Esophagus muscularis mucosa (tissue), 4 donors: ENCODE measurements at regions not wholly inside any gene's neighbourhood (a gene's known extent, or its start where the extent isn't known, plus 50 kb on each side); places are given as distances from the start of the nearest gene placed in this dataset.

ENCODE experiments used
- DNase-seq: peaks from one replicate; pipeline ENCODE4 v3.0.0-alpha.2; 2017; ENCODE audit errors: extremely low spot score
- H3K27ac ChIP-seq, 4 donors: fragments of 200-600 bp; sonication (generic); replicated peaks in 1 of 4; 1 replicate in 3 of 4; 2 replicates in 1 of 4; pipeline ENCODE4 v1.5.1; 2016 to 2019; ENCODE audit warnings: mild to moderate bottlenecking in 1 of 4
- H3K27me3 ChIP-seq, 4 donors: fragments of 200-600 bp; sonication (generic); one replicate each; pipeline versions ENCODE4 v1.5.1 to v1.6.0; 2016 to 2019
- H3K36me3 ChIP-seq, 4 donors: fragments of 200-600 bp; sonication (generic); one replicate each; pipeline ENCODE4 v1.5.1; 2016 to 2019
- H3K4me1 ChIP-seq, 4 donors: fragments of 200-600 bp; sonication (generic); one replicate each; pipeline ENCODE4 v1.5.1; 2016 to 2019
- H3K4me3 ChIP-seq, 4 donors: fragments of 200-600 bp; sonication (generic); 1 replicate in 2 of 4; 2 replicates in 2 of 4; pipeline ENCODE4 v1.5.1; 2016 to 2019; ENCODE audit warnings: mild to moderate bottlenecking in 4 of 4, moderate library complexity in 1 of 4
- H3K9me3 ChIP-seq, 4 donors: fragments of 200-600 bp; sonication (generic); 1 replicate in 3 of 4; 2 replicates in 1 of 4; pipeline ENCODE4 v1.5.1; 2016 to 2019
- EP300 ChIP-seq: sonication (generic); formaldehyde crosslinking; IDR thresholded peaks from one replicate; pipeline ENCODE4 v1.6.1; 2017; ENCODE audit warnings: antibody characterized with exemption
- POLR2A ChIP-seq: fragments of 450-650 bp; IDR thresholded peaks from one replicate; pipeline ENCODE4 v1.6.1; 2017; ENCODE audit warnings: antibody characterized with exemption, moderate library complexity, mild to moderate bottlenecking, low read depth
- POLR2AphosphoS5 ChIP-seq, 2 donors: sonication (generic); formaldehyde crosslinking; IDR thresholded peaks; one replicate each; pipeline ENCODE4 v1.6.1; 2017; ENCODE audit warnings: antibody characterized with exemption in 2 of 2
- WGBS: methylation state at CpG from one replicate; pipeline ENCODE4 v1.1.5; 2018; 5-methylcytosine and 5-hydroxymethylcytosine counted together
- intact Hi-C: fragments of 100-400 bp; cut with DNase I; formaldehyde crosslinking; loops from one replicate; pipeline ENCODE4 v1.15.1; 2023
- TF ChIP-seq, protein P1 (sequence below), 3 experiments: fragments of 200-600 bp in 2 of 3; fragments of 450-650 bp in 1 of 3; sonication (generic) in 2 of 3; IDR thresholded peaks; one replicate each; pipeline ENCODE4 v1.5.1; 2017 to 2019; ENCODE audit warnings: antibody characterized with exemption in 3 of 3, mild to moderate bottlenecking in 2 of 3, moderate library complexity in 1 of 3

DNA sequence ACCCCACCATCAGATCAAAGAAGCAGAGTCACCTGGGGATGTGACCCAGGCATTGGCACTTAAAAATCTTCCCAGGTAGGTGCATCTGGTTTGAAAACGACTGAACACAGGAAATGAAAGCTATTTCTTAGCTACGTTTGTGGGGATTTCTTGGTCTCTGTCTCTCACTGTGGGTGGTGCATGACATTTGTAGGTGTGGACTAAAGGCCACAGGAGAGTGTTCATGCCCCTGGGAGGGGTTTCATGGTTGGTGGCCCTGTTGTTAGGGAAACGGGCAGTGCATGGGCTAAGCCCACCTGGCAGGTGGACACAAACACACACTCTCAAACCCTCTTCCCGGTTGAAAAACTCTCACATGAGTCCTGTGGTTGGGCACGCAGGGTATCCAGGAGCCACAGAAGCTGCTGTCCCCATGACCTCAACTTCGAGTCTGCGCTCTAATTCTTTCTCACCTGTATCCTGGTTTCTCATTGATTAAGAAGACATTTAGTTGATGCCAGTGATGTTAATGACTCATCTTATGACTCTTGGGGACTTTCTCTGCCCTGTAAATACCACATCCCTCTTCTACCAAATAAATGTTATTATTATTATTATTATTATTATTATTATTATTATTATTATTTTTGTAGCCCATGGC, 119.4 kb downstream of the MRPS6 start:
- 89% methylated on average over 7 of the region's 7 CpGs for WGBS
- intact Hi-C loops, result no loop called here
- no peak for DNase-seq
- no peaks in the 10 kb centered on the region for H3K27me3 ChIP-seq
- no peaks in the 10 kb centered on the region for H3K9me3 ChIP-seq
- TF ChIP-seq POLR2AphosphoS5 (IDR thresholded peaks at IDR 0.05) (no peak), EP300 (no peak), POLR2A (no peak)
- TF ChIP-seq, protein P1, sequence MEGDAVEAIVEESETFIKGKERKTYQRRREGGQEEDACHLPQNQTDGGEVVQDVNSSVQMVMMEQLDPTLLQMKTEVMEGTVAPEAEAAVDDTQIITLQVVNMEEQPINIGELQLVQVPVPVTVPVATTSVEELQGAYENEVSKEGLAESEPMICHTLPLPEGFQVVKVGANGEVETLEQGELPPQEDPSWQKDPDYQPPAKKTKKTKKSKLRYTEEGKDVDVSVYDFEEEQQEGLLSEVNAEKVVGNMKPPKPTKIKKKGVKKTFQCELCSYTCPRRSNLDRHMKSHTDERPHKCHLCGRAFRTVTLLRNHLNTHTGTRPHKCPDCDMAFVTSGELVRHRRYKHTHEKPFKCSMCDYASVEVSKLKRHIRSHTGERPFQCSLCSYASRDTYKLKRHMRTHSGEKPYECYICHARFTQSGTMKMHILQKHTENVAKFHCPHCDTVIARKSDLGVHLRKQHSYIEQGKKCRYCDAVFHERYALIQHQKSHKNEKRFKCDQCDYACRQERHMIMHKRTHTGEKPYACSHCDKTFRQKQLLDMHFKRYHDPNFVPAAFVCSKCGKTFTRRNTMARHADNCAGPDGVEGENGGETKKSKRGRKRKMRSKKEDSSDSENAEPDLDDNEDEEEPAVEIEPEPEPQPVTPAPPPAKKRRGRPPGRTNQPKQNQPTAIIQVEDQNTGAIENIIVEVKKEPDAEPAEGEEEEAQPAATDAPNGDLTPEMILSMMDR (IDR thresholded peaks at IDR 0.05), result no peak
- H3K4me1 ChIP-seq, result peaks cover 0 to 3% (median 0%) of the 10 kb centered on the region in 4 donors
- no peak overlapping the region for H3K27ac ChIP-seq
- no peaks in the 10 kb centered on the region for H3K36me3 ChIP-seq
- no peak overlapping the region for H3K4me3 ChIP-seq

DNA sequence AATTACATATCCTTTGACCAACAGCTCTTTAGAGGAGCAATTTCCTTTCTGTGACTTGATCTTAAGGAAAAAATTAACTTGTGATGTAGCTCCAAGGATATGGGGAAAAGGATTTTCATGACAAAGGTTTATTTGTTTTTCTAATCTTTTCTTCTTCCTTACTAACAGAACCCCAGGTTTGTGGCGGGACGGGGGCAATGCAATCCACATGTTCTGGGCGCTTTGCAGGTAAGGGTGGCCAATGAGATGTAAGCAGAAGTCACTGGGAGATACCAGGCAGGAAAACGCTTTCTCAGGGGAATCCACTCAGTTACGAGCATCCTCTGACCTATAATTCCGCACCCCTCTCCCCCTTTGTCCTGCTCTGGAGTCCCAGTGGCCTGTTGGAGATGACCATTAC, 122.0 kb downstream of the MRPS6 start:
- Histone ChIP-seq H3K27ac (no peak overlapping the region), H3K9me3 (no peaks in the 10 kb centered on the region), H3K4me1 (peaks cover 0 to 5% (median 0%) of the 10 kb centered on the region in 4 donors), H3K4me3 (no peak overlapping the region), H3K36me3 (no peaks in the 10 kb centered on the region), H3K27me3 (no peaks in the 10 kb centered on the region)
- peak; percentile 57 for DNase-seq
- 99% methylated on average over 6 of the region's 6 CpGs for WGBS
- TF ChIP-seq POLR2A (no peak), EP300 (no peak), POLR2AphosphoS5 (IDR thresholded peaks at IDR 0.05) (no peak)
- intact Hi-C loops, result no loop called here

DNA sequence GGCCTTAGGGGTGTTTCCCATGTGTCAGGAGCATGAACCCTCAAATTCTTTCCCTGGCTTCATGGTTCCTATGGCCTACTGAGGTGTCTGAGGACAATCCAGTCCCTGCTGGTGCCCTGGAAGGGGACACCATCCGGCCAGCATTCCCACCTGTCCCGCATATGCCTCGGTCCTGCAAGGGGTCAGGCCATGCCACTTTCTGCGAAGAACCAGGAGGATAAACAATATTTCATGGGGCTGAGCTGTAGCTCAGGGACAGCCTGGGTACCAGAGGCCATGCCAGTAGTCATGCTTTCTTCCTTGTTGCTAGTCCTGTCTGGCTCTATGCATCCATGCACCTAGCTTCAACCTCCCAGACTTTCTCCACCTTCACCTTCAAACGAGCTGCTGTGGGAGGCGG, 123.6 kb downstream of the MRPS6 start:
- Histone ChIP-seq H3K27ac (no peak overlapping the region), H3K4me3 (no peak overlapping the region), H3K36me3 (no peaks in the 10 kb centered on the region), H3K27me3 (no peaks in the 10 kb centered on the region), H3K4me1 (peaks cover 5 to 22% (median 11%) of the 10 kb centered on the region in 4 donors), H3K9me3 (no peaks in the 10 kb centered on the region)
- TF ChIP-seq POLR2AphosphoS5 (IDR thresholded peaks at IDR 0.05) (no peak), EP300 (no peak), POLR2A (no peak)
- TF ChIP-seq, protein P1 (IDR thresholded peaks at IDR 0.05), result no peak
- intact Hi-C loops, result no loop called here
- 87% methylated on average over 6 of the region's 6 CpGs for WGBS
- DNase-seq, result peak; percentile 80

DNA sequence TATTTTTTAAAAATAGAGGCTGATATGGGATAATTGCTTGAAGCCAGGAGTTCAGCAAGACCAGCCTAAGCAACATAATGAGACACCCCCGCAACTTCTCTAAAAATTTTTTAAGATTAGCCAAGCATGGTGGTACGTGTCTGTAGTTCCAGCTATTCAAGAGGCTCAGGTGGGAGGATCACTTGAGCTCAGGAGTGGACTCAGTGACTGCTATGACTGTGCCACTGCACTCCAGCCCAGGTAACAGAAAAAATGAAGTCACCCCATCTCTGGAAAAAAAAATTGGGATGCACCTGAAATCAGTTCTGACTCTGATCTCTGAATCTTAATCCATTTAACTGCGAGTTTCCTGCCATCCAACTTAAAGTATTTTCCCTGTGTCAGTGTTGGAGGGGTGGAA, 124.2 kb downstream of the MRPS6 start:
- no peak overlapping the region for H3K4me3 ChIP-seq
- DNase-seq, result peak; percentile 64
- intact Hi-C loops, result no loop called here
- no peaks in the 10 kb centered on the region for H3K36me3 ChIP-seq
- H3K9me3 ChIP-seq, result no peaks in the 10 kb centered on the region
- H3K4me1 ChIP-seq, result peaks cover 5 to 28% (median 17%) of the 10 kb centered on the region in 4 donors
- no peaks in the 10 kb centered on the region for H3K27me3 ChIP-seq
- H3K27ac ChIP-seq, result no peak overlapping the region
- TF ChIP-seq POLR2AphosphoS5 (IDR thresholded peaks at IDR 0.05), result no peak
- TF ChIP-seq EP300, result no peak
- TF ChIP-seq, protein P1 (IDR thresholded peaks at IDR 0.05), result no peak
- no peak for TF ChIP-seq POLR2A
- 99% methylated on average over 3 of the region's 3 CpGs for WGBS

DNA sequence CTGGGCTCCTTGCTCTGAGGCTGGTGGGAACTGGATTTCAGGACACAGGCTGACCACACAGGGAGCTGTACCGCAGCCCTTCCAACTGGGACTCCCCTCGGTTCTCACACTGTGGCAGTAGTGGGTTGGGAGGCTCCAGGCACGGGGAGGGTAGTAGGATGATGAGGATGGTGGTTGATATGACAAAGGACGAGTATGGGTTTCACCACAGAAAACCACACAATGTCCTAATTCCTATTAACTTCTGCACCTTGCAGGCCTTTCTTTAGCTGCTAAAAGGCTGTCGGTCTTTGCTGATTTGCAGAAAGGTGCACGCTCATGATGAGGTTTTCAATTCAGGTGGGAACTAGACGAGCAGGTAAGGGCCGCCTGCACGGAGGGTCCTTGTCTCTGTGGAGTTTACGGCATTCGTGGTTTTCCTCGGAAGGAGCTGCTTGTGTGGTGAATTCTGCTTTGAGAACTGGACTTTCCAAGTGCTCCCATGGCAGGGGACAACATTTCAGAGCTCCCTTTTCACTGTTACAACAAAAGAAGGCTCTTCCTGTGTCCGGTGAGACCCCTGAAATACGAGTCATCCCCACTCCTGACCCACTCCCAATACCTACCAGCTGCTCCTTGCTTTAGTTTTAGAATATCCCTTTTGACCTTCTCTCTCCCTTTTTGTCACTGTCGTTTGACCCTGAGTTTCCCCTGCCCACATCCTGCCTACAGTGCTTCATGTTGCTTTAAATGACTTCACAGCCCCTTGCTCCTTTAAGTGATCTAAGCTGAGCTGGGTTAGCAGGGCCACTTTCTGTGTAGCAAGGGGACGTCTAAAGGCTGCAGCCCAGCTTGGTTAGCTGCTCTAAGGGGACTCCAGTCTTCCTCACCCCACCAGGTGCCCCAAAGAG, 125.1 kb downstream of the MRPS6 start:
- TF ChIP-seq POLR2AphosphoS5 (IDR thresholded peaks at IDR 0.05), result no peak
- no peak for TF ChIP-seq EP300
- TF ChIP-seq, protein P1 (IDR thresholded peaks at IDR 0.05), result no peak
- TF ChIP-seq POLR2A, result no peak
- DNase-seq, result peak; percentile 87
- 81% methylated on average over 15 of the region's 16 CpGs for WGBS
- H3K36me3 ChIP-seq, result no peaks in the 10 kb centered on the region
- intact Hi-C loops, result no loop called here
- H3K27me3 ChIP-seq, result no peaks in the 10 kb centered on the region
- no peak overlapping the region for H3K4me3 ChIP-seq
- H3K9me3 ChIP-seq, result no peaks in the 10 kb centered on the region
- H3K27ac ChIP-seq, result no peak overlapping the region
- peaks cover 5 to 35% (median 19%) of the 10 kb centered on the region in 4 donors for H3K4me1 ChIP-seq
